ENCODE measurements at regions not wholly inside any gene's neighbourhood (a gene's known extent, or its start where the extent isn't known, plus 50 kb on each side); places are given as distances from the start of the nearest gene placed in this dataset.

DNA sequence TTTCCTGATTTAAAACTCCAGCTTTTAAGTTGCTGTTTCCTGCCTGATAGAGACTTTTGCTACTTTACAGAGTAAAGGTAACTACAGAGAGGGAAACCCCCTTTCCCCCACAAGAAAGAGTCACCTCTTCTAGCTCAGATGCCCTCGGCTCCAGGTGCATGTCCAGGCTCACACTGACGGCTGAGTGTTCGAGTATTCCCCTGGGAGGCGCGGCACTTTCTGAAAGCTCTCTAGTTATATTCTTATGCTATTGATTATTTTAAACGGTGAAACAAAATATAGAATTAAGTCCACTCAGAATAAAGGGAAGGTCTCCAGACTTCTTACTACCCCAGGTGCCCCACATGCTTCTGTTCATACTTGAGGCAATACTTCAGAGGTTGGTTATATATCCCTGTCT is 160.3 kb upstream of the FMN2 start:
- no peak for DNase-seq (ENCODE audit: low read depth in 1 of 2, low spot score in 1 of 2)
- H3K9me3 ChIP-seq (ENCODE audit: low read depth), result no peaks in the 10 kb centered on the region
- H3K4me3 ChIP-seq, result no peak overlapping the region
- no peaks in the 10 kb centered on the region for H3K4me1 ChIP-seq (ENCODE audit: low read depth)
- no peaks in the 10 kb centered on the region for H3K27me3 ChIP-seq
- no peaks in the 10 kb centered on the region for H3K36me3 ChIP-seq
- H3K27ac ChIP-seq, result no peak overlapping the region
- TF ChIP-seq, protein P1, sequence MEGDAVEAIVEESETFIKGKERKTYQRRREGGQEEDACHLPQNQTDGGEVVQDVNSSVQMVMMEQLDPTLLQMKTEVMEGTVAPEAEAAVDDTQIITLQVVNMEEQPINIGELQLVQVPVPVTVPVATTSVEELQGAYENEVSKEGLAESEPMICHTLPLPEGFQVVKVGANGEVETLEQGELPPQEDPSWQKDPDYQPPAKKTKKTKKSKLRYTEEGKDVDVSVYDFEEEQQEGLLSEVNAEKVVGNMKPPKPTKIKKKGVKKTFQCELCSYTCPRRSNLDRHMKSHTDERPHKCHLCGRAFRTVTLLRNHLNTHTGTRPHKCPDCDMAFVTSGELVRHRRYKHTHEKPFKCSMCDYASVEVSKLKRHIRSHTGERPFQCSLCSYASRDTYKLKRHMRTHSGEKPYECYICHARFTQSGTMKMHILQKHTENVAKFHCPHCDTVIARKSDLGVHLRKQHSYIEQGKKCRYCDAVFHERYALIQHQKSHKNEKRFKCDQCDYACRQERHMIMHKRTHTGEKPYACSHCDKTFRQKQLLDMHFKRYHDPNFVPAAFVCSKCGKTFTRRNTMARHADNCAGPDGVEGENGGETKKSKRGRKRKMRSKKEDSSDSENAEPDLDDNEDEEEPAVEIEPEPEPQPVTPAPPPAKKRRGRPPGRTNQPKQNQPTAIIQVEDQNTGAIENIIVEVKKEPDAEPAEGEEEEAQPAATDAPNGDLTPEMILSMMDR (IDR thresholded peaks at IDR 0.05; ENCODE audit: low read depth, low read length), result no peak

DNA sequence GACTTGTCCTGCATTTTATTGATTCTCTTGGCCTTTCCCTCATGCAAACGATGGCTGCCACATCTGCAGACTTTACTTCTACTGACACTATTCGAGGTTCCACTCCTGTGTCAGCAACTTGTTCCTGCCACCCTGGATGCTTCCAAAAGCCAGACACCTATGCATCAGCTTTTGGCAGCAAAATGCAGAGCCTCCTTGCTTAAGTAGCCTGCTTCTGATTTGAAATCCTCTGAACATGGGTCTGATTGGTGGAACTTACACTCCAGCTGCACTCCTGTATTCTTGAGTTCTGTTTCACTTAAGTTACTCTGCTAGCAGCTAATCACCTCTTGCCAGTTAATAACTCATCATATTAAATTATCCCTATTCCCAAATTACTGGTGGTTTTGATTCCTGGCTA is 152.1 kb upstream of the FMN2 start:
- no peak overlapping the region for H3K27ac ChIP-seq
- H3K9me3 ChIP-seq (ENCODE audit: low read depth), result no peaks in the 10 kb centered on the region
- TF ChIP-seq, protein P1 (IDR thresholded peaks at IDR 0.05; ENCODE audit: low read depth, low read length), result no peak
- H3K27me3 ChIP-seq, result no peaks in the 10 kb centered on the region
- no peaks in the 10 kb centered on the region for H3K36me3 ChIP-seq
- DNase-seq (ENCODE audit: low read depth in 1 of 2, low spot score in 1 of 2), result no peak
- no peaks in the 10 kb centered on the region for H3K4me1 ChIP-seq (ENCODE audit: low read depth)
- no peak overlapping the region for H3K4me3 ChIP-seq

DNA sequence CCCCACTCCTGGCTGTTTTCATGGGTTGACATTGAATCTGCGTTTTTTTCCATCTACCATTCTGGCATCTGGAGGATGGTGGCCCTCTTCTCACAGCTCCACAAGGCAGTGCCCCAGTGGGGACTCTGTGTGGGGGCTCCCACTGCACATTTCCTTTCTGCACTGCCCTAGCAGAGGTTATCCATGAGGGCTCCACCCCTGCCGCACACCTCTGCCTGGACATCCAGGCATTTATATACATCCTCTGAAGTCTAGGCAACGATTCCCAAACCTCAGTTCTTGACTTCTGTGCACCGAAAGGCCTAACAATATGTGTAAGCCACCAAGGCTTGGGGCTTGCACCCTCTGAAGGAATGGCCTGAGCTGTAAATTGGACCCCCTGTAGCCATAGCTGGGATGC is 147.9 kb upstream of the FMN2 start:
- DNase-seq (ENCODE audit: low read depth in 1 of 2, low spot score in 1 of 2), result no peak
- Histone ChIP-seq H3K4me1 (ENCODE audit: low read depth) (no peaks in the 10 kb centered on the region), H3K36me3 (no peaks in the 10 kb centered on the region), H3K27ac (no peak overlapping the region), H3K4me3 (no peak overlapping the region), H3K27me3 (no peaks in the 10 kb centered on the region), H3K9me3 (ENCODE audit: low read depth) (no peaks in the 10 kb centered on the region)
- TF ChIP-seq, protein P1 (IDR thresholded peaks at IDR 0.05; ENCODE audit: low read depth, low read length), result no peak

DNA sequence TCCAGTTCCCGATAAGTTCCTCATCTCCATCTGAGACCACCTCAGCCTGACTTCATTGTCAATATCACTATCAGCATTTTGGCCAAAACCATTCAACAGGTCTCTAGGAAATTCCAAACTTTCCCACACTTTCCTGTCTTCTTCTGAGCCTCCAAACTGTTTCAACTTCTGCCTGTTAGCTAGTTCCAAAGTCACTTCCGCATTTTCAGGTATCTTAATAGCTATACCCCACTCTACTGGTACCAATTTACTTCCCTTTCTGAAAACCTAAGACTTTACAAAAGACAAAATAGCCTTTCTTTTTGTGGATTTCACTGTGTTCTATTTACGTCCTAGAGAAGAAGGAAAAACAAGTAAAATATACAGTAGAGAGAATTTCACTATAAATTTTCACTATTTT is 147.0 kb upstream of the FMN2 start:
- no peak overlapping the region for H3K27ac ChIP-seq
- DNase-seq (ENCODE audit: low read depth in 1 of 2, low spot score in 1 of 2), result no peak
- H3K9me3 ChIP-seq (ENCODE audit: low read depth), result no peaks in the 10 kb centered on the region
- no peaks in the 10 kb centered on the region for H3K27me3 ChIP-seq
- TF ChIP-seq, protein P1 (IDR thresholded peaks at IDR 0.05; ENCODE audit: low read depth, low read length), result no peak
- H3K4me1 ChIP-seq (ENCODE audit: low read depth), result no peaks in the 10 kb centered on the region
- H3K36me3 ChIP-seq, result no peaks in the 10 kb centered on the region
- no peak overlapping the region for H3K4me3 ChIP-seq

DNA sequence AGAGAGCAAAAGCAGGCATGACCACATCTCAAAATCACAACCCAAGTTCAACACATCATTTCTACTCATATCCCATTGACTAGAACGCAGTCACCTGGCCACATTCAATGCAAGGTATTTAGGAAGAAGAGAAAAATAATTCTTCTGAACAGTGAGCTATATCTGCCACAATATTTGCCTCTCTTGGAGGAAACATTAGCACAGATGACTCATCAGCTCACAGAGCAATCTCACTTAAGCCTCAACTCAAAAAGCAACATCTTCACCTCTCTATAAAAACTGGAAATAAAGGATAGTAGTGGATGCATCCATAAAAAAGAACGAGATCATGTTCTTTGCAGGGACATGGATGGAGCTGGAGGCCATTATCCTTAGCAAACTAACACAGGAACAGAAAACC is 143.9 kb upstream of the FMN2 start:
- H3K27ac ChIP-seq, result no peak overlapping the region
- H3K36me3 ChIP-seq, result no peaks in the 10 kb centered on the region
- H3K4me1 ChIP-seq (ENCODE audit: low read depth), result no peaks in the 10 kb centered on the region
- no peaks in the 10 kb centered on the region for H3K27me3 ChIP-seq
- H3K4me3 ChIP-seq, result no peak overlapping the region
- H3K9me3 ChIP-seq (ENCODE audit: low read depth), result no peaks in the 10 kb centered on the region
- no peak for DNase-seq (ENCODE audit: low read depth in 1 of 2, low spot score in 1 of 2)
- TF ChIP-seq, protein P1 (IDR thresholded peaks at IDR 0.05; ENCODE audit: low read depth, low read length), result no peak

All from cardiac muscle cell (in vitro differentiated cells and primary cell).